GM19025 (cell line): ENCODE measurements at regions not wholly inside any gene's neighbourhood (a gene's known extent, or its start where the extent isn't known, plus 50 kb on each side); places are given as distances from the start of the nearest gene placed in this dataset.

ENCODE experiments used
- ATAC-seq: cut with Tn5 transposase; IDR thresholded peaks from one replicate; pipeline ENCODE4 v1.9.1; 2021; ENCODE audit warnings: mild to moderate bottlenecking, low read depth, moderate library complexity; ENCODE audit not compliant: unreplicated experiment

GRCh38 chr10:43748560-43748959 lies 99.9 kb upstream of the ZNF32 start:
- ATAC-seq, result no peak

DNA sequence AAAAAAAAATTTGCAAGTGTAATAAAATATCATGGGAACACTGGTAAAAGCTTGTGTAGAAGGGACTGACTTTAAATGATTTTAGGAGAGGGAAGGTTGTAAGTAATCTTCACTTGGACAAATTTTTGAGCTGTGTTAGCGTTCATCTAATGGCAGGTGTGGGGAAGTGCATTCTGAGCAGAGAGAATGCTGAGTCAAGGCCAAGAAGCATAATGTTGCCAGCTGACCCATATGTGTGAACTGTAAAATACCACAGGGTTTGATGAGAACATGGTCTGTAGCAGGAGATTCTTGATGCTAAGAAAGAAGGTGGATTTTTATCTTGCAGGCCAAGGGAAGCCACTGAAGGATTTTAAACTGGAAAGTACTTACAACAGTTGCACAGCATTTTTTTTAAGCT lies 98.2 kb upstream of the ZNF32 start:
- ATAC-seq, result no peak

DNA sequence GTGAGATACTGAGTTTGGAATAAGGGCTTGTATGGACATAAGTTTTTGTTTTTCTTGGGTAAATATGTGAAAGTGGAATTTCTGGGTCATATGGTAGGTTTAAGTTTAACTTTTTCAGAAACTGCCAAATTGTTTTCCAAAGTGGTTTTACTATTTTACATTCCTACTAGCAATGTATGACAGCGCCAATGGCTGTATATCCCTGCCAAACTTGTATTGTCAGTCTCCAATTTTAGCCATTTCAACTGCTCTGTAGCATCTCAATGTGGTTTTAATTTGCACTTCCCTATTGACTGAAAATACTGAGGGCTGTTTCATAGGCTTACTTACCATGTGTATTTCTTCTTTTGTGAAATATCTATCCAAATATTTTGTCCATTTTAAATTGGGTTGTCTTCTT lies 90.5 kb upstream of the ZNF32 start:
- ATAC-seq, result no peak

GRCh38 chr10:43737003-43737402 lies 88.3 kb upstream of the ZNF32 start:
- no peak for ATAC-seq

DNA sequence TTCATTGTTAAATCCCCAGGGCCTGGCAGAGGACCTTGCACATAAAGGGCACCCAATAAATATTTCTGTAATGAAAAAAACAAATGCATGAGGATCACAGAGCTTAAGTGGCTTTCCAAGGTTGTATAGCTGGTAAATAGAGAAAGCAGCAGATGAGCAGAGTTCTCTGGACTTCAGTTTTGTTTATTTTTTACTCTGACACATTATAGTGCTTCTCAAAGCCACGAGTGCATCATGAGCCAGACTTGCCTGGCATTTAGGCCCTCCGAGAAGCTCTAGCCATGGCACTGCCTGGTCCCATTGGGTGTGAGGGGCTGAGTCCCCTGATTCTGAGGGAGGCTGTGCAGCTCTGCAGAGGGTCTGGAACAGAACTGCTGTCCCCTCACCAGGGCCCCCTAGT lies 87.2 kb upstream of the ZNF32 start:
- ATAC-seq, result no peak

- ATAC-seq, result no peak
Observed at GRCh38 chr10:43734716-43735115, 86.0 kb upstream of the ZNF32 start.

DNA sequence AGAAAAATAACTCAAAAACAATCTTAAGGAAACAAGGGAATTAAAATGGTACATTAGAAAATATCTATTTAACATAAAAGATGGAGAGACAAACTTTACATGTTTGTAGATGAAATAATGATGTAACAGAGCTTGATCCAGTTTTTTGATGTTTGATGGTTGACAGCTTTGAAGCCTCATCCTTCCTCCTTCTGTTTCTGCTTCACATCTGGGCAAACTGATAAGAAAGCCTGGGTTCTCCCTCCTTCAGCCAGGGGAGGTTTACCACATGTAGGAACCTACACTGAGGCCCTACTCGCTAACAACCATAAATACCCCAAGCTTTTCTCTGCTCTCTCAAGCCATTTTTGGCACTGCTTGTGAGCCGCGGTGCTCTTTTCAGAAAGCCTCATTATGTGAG lies 82.8 kb upstream of the ZNF32 start:
- no peak for ATAC-seq

DNA sequence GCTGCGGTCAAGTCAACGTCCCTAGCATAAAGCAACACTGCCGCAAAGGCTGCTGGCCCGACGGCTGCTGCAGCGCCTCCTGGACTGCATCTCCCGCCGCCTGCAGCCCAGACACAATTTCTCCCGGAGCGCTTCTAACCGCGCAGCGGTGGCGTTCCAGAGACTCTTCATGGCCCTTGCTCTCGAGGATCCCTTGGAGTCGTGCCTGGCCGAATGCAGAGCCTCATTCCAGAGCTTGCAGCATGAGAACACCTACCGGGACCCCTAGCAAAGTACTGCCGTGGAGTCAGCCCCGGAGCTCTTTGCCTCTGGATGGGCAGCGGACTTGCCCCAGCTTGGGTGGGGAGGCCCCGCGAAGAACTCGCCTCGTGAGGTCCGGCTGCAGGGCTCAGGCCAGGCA lies 79.7 kb upstream of the ZNF32 start:
- no peak for ATAC-seq

DNA sequence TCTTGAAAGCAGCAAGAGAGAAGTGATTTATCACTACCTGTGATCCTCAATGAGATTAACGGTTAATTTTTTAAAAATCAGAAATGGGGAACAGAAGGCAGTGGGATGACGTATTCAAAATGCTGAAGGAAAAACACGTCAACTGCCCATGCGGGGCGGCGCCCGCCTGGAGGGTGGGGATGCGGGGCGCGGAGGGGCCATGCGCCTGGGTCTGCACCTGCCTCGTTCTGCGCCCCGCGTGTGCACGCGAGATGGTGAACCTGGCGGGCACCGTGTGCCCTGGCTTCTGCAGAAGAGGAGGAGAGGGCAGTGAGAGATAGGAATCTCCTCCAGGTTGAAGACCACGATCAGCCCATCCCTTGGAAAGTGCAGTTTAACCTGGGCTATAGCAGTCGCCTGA lies 79.3 kb upstream of the ZNF32 start:
- ATAC-seq, result no peak

GRCh38 chr10:43715334-43715733 lies 66.7 kb upstream of the ZNF32 start:
- ATAC-seq, result no peak

- ATAC-seq, result no peak
Observed at GRCh38 chr10:43712821-43713584, 64.3 kb upstream of the ZNF32 start.

GRCh38 chr10:43710772-43711471 lies 62.2 kb upstream of the ZNF32 start:
- no peak for ATAC-seq

- no peak for ATAC-seq
Observed at GRCh38 chr10:43708262-43708661, 59.6 kb upstream of the ZNF32 start.

DNA sequence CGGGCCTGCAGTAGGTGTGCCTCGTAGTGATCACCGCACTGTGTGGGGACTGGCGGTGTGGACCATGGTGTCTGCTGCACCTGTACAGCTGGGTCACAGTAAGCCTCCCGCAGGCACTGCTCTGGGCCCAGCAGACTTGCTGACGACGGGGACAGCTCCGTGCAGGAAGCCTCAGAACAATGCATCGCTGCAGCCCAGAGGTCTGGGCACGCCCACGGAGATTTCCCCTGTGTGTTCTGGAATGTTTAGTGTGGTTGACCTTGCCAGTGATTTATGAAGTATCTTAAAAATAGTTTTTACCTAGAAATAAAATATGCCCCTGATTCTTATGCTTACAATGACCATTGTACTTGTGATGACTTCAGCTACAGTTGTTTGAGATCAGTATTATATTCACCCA lies 59.1 kb upstream of the ZNF32 start:
- ATAC-seq, result no peak

DNA sequence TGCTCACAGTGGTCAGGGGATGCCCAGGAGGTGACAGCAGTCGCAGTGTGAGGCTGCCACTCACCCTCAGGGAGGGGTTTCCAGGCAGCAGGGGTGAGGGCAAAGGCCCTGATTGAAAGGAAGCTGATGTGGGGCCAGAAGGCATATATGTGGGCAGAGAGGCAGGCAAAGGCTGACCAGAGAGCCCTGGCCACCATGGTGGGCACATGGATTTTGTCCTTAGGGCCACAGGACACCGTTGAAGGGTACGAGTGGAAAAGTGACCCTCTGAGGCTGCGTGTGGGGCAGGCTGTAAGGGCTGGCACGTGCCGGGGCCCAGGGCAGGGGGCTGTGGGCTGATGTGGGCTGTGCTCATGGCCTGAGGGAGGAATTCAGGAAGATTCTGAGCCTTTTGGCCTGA lies 57.5 kb upstream of the ZNF32 start:
- ATAC-seq, result no peak

- no peak for ATAC-seq
Observed at GRCh38 chr10:43703286-43703685, 54.6 kb upstream of the ZNF32 start.

- no peak for ATAC-seq
Observed at GRCh38 chr10:43702936-43703281, 54.2 kb upstream of the ZNF32 start.

DNA sequence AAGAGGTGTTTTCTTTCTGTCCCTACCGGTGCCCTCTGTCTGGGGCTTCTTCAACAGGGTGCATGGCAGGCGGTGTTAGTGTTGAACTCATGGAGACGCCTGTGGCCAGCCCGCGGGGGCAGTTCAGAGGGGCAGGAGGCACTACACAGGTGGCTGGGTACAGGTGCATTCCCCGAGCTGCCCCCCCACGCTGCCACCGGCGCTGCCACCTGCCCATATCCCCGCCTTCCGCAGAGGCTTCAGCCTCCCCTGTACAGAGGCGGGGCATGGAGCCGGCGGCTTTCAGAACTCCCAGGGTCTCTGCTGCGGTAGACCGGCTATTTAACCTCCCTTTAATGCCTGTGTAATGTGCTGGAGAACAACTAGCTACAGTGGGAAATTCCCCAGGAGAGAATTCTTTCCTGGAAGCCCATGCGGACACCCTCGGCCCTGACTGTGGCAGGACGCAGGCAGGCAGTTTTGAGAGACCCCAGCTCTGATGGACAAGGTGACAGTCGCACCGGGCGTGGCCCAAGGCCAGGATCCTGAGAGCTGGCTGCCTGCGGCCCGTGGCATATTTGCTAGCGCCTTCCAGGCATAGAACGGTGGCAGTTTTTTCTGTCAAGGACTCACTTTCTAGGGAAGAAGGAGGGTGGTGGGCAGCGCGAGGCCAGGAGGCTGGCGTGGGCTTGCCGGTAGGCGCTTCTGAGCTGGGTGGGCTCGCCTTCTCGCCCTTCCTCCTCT lies 53.7 kb upstream of the ZNF32 start:
- ATAC-seq, result no peak

- no peak for ATAC-seq
Observed at GRCh38 chr10:43701295-43701694, 52.6 kb upstream of the ZNF32 start.

GRCh38 chr10:43700306-43700705 lies 51.6 kb upstream of the ZNF32 start:
- no peak for ATAC-seq

- no peak for ATAC-seq
Observed at GRCh38 chr10:43699516-43699915, 50.8 kb upstream of the ZNF32 start.
